RWPE2 (cell line): ENCODE measurements at regions not wholly inside any gene's neighbourhood (a gene's known extent, or its start where the extent isn't known, plus 50 kb on each side); places are given as distances from the start of the nearest gene placed in this dataset.

Experiments used
- ATAC-seq: fragments of 200-7000 bp; cut with Tn5 transposase; 3 replicates; pipeline ENCODE4 v1.9.1; 2021; ENCODE audit warnings: low read depth
- DNase-seq: peaks from one replicate; pipeline ENCODE4 v3.0.0-alpha.2; 2020; ENCODE audit warnings: low spot score
- H3K27ac ChIP-seq: fragments of 450-650 bp; 2 replicates; pipeline ENCODE4 v1.5.1; 2017; ENCODE audit warnings: mild to moderate bottlenecking; ENCODE audit not compliant: poor library complexity, severe bottlenecking
- H3K27me3 ChIP-seq: fragments of 250-450 bp; sonication (Bioruptor Pico); 2 replicates; pipeline ENCODE4 v1.5.1; 2021; ENCODE audit warnings: mild to moderate bottlenecking, moderate library complexity; ENCODE audit not compliant: insufficient read depth, poor library complexity, severe bottlenecking
- H3K36me3 ChIP-seq: fragments of 250-450 bp; sonication (Bioruptor Pico); 2 replicates; pipeline ENCODE4 v1.5.1; 2020; ENCODE audit warnings: low read depth, mild to moderate bottlenecking, moderate library complexity
- H3K4me1 ChIP-seq: fragments of 250-450 bp; sonication (Bioruptor Pico); 2 replicates; pipeline ENCODE4 v1.5.1; 2021; ENCODE audit warnings: mild to moderate bottlenecking, moderate library complexity; ENCODE audit not compliant: insufficient read depth, poor library complexity, severe bottlenecking
- H3K4me3 ChIP-seq: fragments of 250-450 bp; sonication (Bioruptor Pico); 2 replicates; pipeline ENCODE4 v1.5.1; 2021; ENCODE audit warnings: mild to moderate bottlenecking, moderate library complexity; ENCODE audit not compliant: severe bottlenecking
- H3K9me3 ChIP-seq: fragments of 250-450 bp; sonication (Bioruptor Pico); 2 replicates; pipeline ENCODE4 v1.5.1; 2021; ENCODE audit warnings: mild to moderate bottlenecking, moderate library complexity; ENCODE audit not compliant: severe bottlenecking
- TF ChIP-seq, protein P1 (sequence below): fragments of 450-650 bp; IDR thresholded peaks from one replicate; pipeline ENCODE4 v1.5.1; 2017; ENCODE audit warnings: mild to moderate bottlenecking, moderate library complexity; ENCODE audit not compliant: poor library complexity, severe bottlenecking

GRCh38 chr11:106457727-106458126, 380.3 kb downstream of the AASDHPPT start:
- ATAC-seq (peak; percentile 97), DNase-seq (no peak)
- Histone ChIP-seq H3K4me1 (peaks cover 17% of the 10 kb centered on the region), H3K27ac (peak overlapping the region; percentile 39), H3K4me3 (no peak overlapping the region), H3K36me3 (no peaks in the 10 kb centered on the region), H3K27me3 (no peaks in the 10 kb centered on the region), H3K9me3 (peaks cover 2% of the 10 kb centered on the region)
- TF ChIP-seq, protein P1, sequence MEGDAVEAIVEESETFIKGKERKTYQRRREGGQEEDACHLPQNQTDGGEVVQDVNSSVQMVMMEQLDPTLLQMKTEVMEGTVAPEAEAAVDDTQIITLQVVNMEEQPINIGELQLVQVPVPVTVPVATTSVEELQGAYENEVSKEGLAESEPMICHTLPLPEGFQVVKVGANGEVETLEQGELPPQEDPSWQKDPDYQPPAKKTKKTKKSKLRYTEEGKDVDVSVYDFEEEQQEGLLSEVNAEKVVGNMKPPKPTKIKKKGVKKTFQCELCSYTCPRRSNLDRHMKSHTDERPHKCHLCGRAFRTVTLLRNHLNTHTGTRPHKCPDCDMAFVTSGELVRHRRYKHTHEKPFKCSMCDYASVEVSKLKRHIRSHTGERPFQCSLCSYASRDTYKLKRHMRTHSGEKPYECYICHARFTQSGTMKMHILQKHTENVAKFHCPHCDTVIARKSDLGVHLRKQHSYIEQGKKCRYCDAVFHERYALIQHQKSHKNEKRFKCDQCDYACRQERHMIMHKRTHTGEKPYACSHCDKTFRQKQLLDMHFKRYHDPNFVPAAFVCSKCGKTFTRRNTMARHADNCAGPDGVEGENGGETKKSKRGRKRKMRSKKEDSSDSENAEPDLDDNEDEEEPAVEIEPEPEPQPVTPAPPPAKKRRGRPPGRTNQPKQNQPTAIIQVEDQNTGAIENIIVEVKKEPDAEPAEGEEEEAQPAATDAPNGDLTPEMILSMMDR, result no peak

- no peak overlapping the region for H3K27ac ChIP-seq
- H3K9me3 ChIP-seq, result no peaks in the 10 kb centered on the region
- TF ChIP-seq, protein P1, result no peak
- DNase-seq (no peak), ATAC-seq (no peak)
- H3K36me3 ChIP-seq, result no peaks in the 10 kb centered on the region
- H3K4me1 ChIP-seq, result peaks cover 17% of the 10 kb centered on the region
- no peaks in the 10 kb centered on the region for H3K27me3 ChIP-seq
- no peak overlapping the region for H3K4me3 ChIP-seq
Observed at GRCh38 chr11:106459135-106459534, 381.7 kb downstream of the AASDHPPT start.

DNA sequence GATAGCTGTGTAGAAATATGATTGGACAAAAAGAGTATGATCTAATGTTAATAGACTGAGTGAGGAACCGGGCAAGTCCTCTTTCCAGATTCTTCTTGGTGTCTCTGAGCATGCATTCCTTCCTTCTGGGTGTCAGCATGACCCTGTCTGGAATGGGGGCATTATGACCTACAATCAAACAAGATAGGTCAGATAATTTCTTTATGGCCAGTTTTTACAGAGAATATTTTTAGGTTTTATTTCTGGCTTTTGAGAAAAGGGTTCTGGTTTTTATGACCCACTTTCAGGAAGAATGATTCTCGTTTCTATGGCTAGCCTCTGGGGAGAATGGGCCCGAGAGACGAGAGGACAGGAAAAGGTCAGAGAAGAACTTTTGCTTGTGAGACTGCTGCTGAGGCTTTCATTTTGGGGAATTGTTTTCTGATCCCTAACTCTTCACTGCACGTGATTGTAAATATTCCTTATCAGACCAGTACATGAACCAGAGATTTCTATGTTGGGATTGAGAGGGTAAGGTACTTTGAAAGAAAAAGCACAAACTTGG, 383.8 kb downstream of the AASDHPPT start:
- no peak for ATAC-seq
- no peaks in the 10 kb centered on the region for H3K9me3 ChIP-seq
- H3K4me3 ChIP-seq, result no peak overlapping the region
- DNase-seq, result no peak
- peaks cover 17% of the 10 kb centered on the region for H3K4me1 ChIP-seq
- H3K36me3 ChIP-seq, result no peaks in the 10 kb centered on the region
- H3K27me3 ChIP-seq, result no peaks in the 10 kb centered on the region
- H3K27ac ChIP-seq, result no peak overlapping the region
- TF ChIP-seq, protein P1, result no peak

- no peak overlapping the region for H3K27ac ChIP-seq
- no peaks in the 10 kb centered on the region for H3K36me3 ChIP-seq
- no peak for ATAC-seq
- TF ChIP-seq, protein P1, result no peak
- H3K9me3 ChIP-seq, result no peaks in the 10 kb centered on the region
- no peak overlapping the region for H3K4me3 ChIP-seq
- peaks cover 11% of the 10 kb centered on the region for H3K4me1 ChIP-seq
- no peaks in the 10 kb centered on the region for H3K27me3 ChIP-seq
- no peak for DNase-seq
Observed at GRCh38 chr11:106461839-106462545, 384.5 kb downstream of the AASDHPPT start.

DNA sequence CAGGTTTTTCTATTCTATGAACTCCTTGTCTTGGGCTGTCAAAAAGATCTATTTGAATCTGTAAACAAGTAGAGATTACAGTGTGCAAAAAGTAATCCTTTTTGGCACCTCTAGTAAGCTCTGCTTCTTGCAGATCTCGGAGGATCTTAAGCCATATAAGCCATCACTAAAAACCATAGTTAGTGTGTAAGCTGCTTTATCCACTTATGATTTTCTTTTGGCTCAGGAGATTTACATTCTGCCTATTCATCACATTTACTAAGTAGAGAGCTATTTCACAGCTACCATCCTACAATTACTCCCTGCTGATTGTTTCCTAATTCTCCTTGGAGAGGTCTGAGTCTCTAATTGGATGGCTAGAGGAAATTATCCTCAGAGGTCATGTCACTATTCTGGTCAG, 385.7 kb downstream of the AASDHPPT start:
- DNase-seq (no peak), ATAC-seq (no peak)
- Histone ChIP-seq H3K27ac (no peak overlapping the region), H3K36me3 (no peaks in the 10 kb centered on the region), H3K27me3 (no peaks in the 10 kb centered on the region), H3K4me1 (peaks cover under 1% of the 10 kb centered on the region), H3K9me3 (no peaks in the 10 kb centered on the region), H3K4me3 (no peak overlapping the region)
- TF ChIP-seq, protein P1, result no peak
